ENCODE measurements at regions not wholly inside any gene's neighbourhood (a gene's known extent, or its start where the extent isn't known, plus 50 kb on each side); places are given as distances from the start of the nearest gene placed in this dataset.
"Not testable (repeated sequence)": the region's sequence is repeated elsewhere in the genome, so short reads cannot be mapped to it uniquely, and the experiment has no call there.

- DNase-seq = no peak
Measured at GRCh38 chrX:27136325-27136724, 326.8 kb downstream of the PPP4R3C start.

DNA sequence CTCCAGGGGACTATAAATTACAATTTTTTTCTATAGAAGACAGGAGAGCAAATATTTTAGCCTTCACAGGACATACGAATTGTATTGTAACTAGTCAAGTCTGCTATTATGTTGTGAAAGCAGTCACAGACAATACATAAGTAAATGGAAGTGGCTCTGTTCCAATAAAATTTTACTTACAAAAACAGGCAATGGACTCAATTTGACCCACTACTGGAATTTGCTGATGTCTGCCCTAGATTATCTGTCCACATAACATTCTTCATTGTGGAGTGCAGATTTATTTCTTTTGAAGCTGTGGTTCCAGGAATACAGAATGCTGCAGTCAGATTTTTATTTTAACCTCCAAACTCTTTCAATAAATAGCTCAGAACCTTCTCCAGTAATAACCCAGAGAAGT lies 330.3 kb downstream of the PPP4R3C start:
- DNase-seq = no peak

DNA sequence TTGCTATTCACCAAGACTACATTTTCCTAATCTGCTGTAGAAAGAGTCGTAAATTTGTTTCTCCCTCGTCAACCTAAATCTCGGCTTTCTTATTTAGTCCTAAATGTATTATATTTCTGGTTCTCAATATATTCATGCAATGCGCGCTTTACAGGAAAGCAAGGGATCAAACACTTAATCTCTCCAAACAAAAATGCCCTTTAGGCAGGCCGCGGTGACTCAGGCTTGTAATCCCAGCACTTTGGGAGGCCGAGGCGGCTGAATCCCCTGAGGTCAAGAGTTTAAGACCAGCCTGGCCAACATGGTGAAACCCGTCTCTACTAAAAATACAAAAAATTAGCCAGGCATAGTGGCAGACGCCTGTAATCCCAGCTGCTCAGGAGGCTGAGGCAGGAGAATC lies 376.0 kb downstream of the PPP4R3C start:
- DNase-seq = not testable (repeated sequence)

GRCh38 chrX:27086237-27086636 lies 376.9 kb downstream of the PPP4R3C start:
- no peak for DNase-seq

DNA sequence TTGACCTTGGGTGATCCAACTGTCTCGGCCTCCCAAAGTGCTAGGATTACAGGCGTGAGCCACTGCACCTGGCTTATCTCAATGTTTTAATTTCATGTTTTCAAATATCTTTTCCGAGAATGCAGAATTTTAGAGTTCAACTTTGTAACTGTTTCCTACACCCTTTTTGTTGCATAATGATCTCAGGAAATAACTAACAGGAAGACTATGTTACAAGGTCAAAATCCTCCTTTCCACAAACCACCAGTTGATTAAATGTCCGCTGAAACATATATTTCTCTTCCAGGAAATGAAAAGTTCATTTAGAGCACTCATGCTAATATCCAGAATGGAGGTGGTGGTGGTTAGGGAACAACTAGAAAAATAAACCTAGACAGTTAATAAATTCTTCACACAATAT lies 377.8 kb downstream of the PPP4R3C start:
- no peak for DNase-seq

GRCh38 chrX:27078371-27078770 lies 384.8 kb downstream of the PPP4R3C start:
- no peak for DNase-seq

GRCh38 chrX:27057883-27058282 lies 405.3 kb downstream of the PPP4R3C start:
- DNase-seq = no peak

DNA sequence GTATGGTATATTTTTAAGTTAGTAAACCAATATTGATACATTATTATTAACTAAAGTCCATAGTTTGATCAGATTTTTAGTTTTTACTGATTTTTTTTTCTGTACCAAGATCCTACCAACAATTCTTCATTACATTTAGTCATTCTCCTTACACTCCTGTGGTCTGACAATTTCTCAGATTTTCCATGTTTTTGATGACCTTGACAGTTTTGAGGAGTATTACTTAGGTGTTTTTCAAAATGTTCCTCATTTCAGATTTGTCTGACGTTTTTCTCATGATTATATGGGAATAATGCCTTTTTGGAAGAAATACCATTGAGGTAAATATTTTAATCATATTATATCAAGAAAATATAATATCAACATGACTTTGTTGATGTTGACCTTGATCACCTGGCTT lies 423.8 kb downstream of the PPP4R3C start:
- no peak for DNase-seq

- DNase-seq = no peak
Measured at GRCh38 chrX:27008486-27008885, 454.7 kb downstream of the PPP4R3C start.

DNA sequence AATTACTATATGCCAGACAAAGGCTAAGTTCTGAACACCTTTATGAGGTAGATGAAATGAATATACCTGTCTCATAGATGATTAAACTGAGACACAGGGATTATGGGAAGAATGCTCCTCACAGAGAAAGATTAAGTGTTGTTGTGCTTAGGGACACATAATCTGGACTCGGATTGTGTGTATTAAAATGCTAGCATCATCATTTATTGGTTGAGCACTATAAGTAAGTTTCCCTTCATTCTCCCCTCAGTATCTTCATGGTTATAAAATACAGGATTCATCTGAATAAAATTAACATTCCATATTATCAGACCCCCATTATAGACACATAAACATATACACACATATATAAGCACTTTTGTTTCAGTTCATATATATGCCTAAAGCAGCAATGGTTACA lies 463.5 kb downstream of the PPP4R3C start:
- no peak for DNase-seq

GRCh38 chrX:26958261-26958660 lies 504.9 kb downstream of the PPP4R3C start:
- DNase-seq = no peak

DNA sequence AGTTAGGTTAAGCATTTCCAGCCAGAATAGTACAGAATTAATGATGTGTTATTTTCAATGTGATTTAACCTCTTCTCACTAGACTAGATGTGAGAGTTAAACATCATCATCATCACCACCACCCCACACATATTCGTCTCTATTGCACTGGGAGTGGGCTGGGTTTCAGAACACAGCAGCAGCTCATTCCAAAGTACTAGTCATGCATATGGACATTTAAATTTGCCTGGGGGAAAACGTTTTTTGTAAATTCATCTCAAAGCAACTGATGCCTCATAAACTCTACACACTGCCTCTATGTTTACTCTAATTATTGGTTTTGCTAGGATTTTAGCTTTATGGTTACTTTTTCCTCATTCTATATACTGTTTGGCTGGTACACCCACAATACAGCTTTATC lies 509.1 kb downstream of the PPP4R3C start:
- DNase-seq = no peak

DNA sequence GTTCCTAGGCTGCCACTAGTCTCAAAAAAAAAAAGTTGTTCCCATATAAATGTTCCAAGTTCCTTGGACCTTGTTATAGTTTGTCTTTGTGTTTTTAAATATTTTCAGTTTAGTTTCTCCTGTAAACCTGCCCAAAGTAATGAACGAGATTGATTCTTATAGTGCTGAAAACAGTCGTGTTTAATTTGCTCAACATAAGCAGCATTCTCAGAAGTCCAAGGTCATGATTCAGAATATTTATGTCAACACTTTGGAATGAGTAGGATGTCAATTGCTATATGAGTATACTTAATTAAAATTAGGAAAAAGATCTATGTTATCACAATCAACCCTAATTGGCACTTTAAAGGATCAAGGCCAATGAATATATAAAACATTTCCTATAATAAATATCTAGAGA lies 510.9 kb downstream of the PPP4R3C start:
- no peak for DNase-seq

DNA sequence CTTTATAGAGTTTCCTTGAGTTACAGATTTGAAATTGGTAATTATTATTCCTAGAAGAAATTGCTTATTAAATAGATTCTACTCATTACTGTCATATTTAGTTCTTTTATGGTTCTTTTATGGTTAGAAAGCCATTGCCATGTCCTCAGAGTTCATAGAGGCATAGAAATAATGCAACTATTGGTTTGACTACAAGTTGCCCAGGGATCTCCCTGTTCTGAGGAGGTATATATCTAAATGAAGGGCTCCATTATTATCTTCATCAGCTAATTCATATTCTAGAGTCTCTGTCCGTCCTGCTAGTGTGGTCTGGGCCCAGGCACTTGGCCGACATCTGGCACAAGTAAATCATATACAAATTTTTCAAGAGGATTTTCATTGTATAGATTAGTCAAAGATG lies 535.7 kb downstream of the PPP4R3C start:
- DNase-seq = no peak

DNA sequence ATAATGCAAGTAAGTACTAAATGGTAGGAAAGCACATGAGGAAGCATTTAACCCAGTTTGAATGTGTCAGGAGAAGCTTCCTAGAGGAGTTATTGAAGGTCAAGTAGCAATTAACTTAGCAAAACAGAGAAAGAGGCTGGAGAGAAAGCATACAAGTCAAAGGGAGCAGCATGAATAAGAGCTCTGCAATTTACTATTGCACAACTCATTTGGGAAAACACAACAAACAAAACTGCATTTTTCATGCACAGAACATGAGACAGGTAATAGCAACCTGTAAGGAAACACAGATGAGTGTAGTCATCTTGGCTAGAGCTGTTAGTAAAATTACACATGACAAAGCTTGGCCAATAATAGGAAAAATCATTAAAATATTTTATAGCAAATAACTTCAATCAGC lies 538.1 kb downstream of the PPP4R3C start:
- no peak for DNase-seq

DNA sequence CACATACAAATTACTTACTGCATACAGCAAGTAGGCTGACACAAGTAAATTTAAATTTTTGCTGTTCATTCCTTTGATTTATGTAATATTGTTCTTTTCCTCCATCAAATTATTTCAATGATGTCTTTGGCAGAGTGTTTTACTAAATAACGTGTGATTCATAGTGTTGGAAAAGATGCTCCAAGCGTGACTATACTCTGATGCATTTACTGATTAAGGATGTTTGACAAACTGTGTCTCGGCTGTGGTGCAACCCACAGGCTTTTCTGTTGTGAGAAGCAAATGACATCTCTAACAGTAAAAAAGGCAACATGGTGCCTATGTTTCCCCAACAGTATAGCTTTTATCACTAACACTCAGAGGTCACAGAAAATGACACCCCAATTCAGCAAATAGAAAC lies 540.9 kb downstream of the PPP4R3C start:
- DNase-seq = no peak

GRCh38 chrX:26918631-26919030 lies 544.5 kb downstream of the PPP4R3C start:
- no peak for DNase-seq

- DNase-seq = no peak
Measured at GRCh38 chrX:26916991-26917390, 546.1 kb downstream of the PPP4R3C start.

- DNase-seq = no peak
Measured at GRCh38 chrX:26915064-26915463, 548.1 kb downstream of the PPP4R3C start.

- no peak for DNase-seq
Measured at GRCh38 chrX:26914232-26914631, 548.9 kb downstream of the PPP4R3C start.

DNA sequence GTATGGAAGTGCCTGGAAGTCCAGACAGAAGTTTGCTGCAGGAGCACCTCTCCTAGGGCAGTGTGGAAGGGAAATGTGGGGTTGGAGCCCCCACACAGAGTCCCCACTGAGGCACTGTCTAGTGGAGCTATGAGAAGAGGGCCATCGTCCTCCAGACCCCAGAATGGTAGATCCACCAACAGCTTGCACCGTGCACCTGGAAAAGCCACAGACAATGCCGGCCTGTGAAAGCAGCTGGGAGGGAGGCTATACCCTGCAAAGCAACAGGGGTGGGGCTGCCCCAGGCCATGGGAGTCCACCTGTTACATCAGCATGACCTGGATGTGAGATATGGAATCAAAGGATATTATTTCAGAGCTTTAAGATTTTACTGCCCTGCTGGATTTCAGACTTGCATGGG lies 551.4 kb downstream of the PPP4R3C start:
- not testable (repeated sequence) for DNase-seq

DNA sequence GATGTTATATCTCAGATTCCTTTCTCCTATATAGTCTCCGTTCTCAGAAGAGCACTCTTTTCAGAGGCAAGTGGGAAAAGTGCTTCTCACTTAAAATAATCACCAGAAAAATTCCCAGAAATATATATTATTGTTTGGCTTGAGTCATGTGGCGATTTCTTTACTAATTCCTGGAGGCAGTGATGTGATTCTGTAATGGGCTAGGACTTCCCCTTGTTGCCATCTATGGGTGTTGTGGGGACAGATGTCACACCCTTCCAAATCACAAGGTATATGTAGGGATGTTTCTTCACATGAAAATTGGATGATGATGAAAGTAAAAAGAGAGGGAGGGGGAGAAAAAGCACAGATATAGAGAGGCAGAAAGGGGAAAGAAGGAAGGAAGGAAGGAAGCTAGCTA lies 553.4 kb downstream of the PPP4R3C start:
- DNase-seq = no peak

DNA sequence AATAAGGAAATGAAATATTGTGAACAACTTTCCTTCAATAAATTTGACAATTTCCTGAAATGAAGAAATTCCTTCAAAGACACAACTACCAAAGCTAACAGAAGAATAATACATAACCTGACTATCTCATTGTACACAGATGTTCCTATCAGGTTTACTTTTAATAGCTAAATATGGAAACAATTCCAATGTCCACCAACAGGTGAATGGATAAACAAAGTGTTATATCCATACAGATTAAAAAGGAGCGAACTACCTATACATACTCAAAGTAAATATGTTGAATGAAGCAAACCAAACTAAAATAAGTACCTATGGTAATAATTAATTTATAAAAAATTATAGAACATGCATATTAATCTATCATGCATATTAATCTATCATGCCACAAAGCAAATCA lies 554.9 kb downstream of the PPP4R3C start:
- no peak for DNase-seq

DNA sequence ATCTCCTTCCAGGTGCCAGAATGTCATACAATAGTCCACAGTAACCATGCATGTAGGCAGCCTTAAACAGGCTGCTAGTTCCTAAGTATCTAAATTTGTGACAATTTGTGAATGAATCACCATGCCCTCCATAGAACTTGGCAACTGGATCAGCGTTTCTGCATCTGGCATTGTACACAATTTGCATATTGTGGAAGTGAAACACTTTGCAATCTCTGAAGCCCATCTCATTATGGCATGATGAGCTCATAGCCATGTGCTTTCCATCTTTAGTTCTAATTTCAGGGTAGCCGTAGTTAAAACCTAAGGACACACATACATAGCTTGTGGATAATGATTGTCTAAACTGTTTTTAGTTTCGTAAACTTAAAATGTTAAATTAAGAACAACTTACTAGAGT lies 573.6 kb downstream of the PPP4R3C start:
- no peak for DNase-seq

- no peak for DNase-seq
Measured at GRCh38 chrX:26873736-26874135, 589.4 kb downstream of the PPP4R3C start.

GRCh38 chrX:26871967-26872366 lies 591.2 kb downstream of the PPP4R3C start:
- no peak for DNase-seq
